ENCODE measurements at regions not wholly inside any gene's neighbourhood (a gene's known extent, or its start where the extent isn't known, plus 50 kb on each side); places are given as distances from the start of the nearest gene placed in this dataset.

GRCh38 chr4:12137575-12137974 is 708.9 kb upstream of the HS3ST1 start:
- dilution Hi-C loops (cut with MboI; ENCODE audit: extremely low pct_ligation_motif_present, low sequenced_read_pairs): no loop called here
- no peaks in the 10 kb centered on the region for H3K4me1 ChIP-seq (ENCODE audit: control insufficient read depth, extremely low read depth, insufficient read depth, low read length)
- no peak overlapping the region for H3K4me2 ChIP-seq (ENCODE audit: control insufficient read depth, extremely low read depth, insufficient read depth, low read depth, low read length)
- no peak for TF ChIP-seq CTCF (optimal IDR thresholded peaks at IDR 0.05 in 1 of 3, IDR thresholded peaks at IDR 0.05 in 1 of 3, conservative IDR thresholded peaks at IDR 0.05 in 1 of 3; ENCODE audit: extremely low read depth in 1 of 3, insufficient read depth in 2 of 3, low read length in 3 of 3)
- FAIRE-seq: no peak
- H4K20me1 ChIP-seq (ENCODE audit: control insufficient read depth, extremely low read depth, insufficient read depth, low read length): no peaks in the 10 kb centered on the region
- H3K36me3 ChIP-seq (ENCODE audit: control insufficient read depth in 2 of 2, extremely low read depth in 1 of 2, insufficient read depth in 2 of 2, low read length in 2 of 2): no peaks in the 10 kb centered on the region
- no peak overlapping the region for H3K27ac ChIP-seq (ENCODE audit: control insufficient read depth, insufficient read depth, low read length)
- H3K4me3 ChIP-seq (ENCODE audit: control insufficient read depth in 2 of 3, extremely low read depth in 1 of 3, insufficient read depth in 2 of 3, low read depth in 1 of 3, low read length in 3 of 3): no peak overlapping the region
- no peaks in the 10 kb centered on the region for H3K79me2 ChIP-seq (ENCODE audit: control insufficient read depth, insufficient read depth, low read length)
- DNase-seq (ENCODE audit: low read depth, low spot score): no peak
- H3K9me1 ChIP-seq (ENCODE audit: control insufficient read depth, extremely low read depth, insufficient read depth, low read length): no peaks in the 10 kb centered on the region
- H3K9ac ChIP-seq (ENCODE audit: control insufficient read depth, extremely low read depth, insufficient read depth, low read length): no peak overlapping the region
- H3K9me3 ChIP-seq (ENCODE audit: control insufficient read depth, low read depth, low read length): no peaks in the 10 kb centered on the region
- H2AFZ ChIP-seq (ENCODE audit: control insufficient read depth, low read length): no peak overlapping the region
- H3K27me3 ChIP-seq (ENCODE audit: control insufficient read depth, extremely low read depth, insufficient read depth, low read length): no peaks in the 10 kb centered on the region

GRCh38 chr4:12126474-12126873 is 697.8 kb upstream of the HS3ST1 start:
- FAIRE-seq (no peak), DNase-seq (ENCODE audit: low read depth, low spot score) (no peak)
- no peaks in the 10 kb centered on the region for H3K36me3 ChIP-seq (ENCODE audit: control insufficient read depth in 2 of 2, extremely low read depth in 1 of 2, insufficient read depth in 2 of 2, low read length in 2 of 2)
- dilution Hi-C loops (cut with MboI; ENCODE audit: extremely low pct_ligation_motif_present, low sequenced_read_pairs): no loop called here
- H3K27ac ChIP-seq (ENCODE audit: control insufficient read depth, insufficient read depth, low read length): no peak overlapping the region
- no peaks in the 10 kb centered on the region for H3K27me3 ChIP-seq (ENCODE audit: control insufficient read depth, extremely low read depth, insufficient read depth, low read length)
- no peaks in the 10 kb centered on the region for H3K4me1 ChIP-seq (ENCODE audit: control insufficient read depth, extremely low read depth, insufficient read depth, low read length)
- TF ChIP-seq EZH2 (IDR thresholded peaks at IDR 0.05; ENCODE audit: low read length): no peak
- TF ChIP-seq CTCF (optimal IDR thresholded peaks at IDR 0.05 in 1 of 3, IDR thresholded peaks at IDR 0.05 in 1 of 3, conservative IDR thresholded peaks at IDR 0.05 in 1 of 3; ENCODE audit: extremely low read depth in 1 of 3, insufficient read depth in 2 of 3, low read length in 3 of 3): no peak
- peaks cover 3% of the 10 kb centered on the region for H3K9me3 ChIP-seq (ENCODE audit: control insufficient read depth, low read depth, low read length)
- H4K20me1 ChIP-seq (ENCODE audit: control insufficient read depth, extremely low read depth, insufficient read depth, low read length): no peaks in the 10 kb centered on the region
- H3K79me2 ChIP-seq (ENCODE audit: control insufficient read depth, insufficient read depth, low read length): no peaks in the 10 kb centered on the region
- no peak overlapping the region for H3K4me2 ChIP-seq (ENCODE audit: control insufficient read depth, extremely low read depth, insufficient read depth, low read depth, low read length)
- H3K9me1 ChIP-seq (ENCODE audit: control insufficient read depth, extremely low read depth, insufficient read depth, low read length): no peaks in the 10 kb centered on the region
- H3K4me3 ChIP-seq (ENCODE audit: control insufficient read depth in 2 of 3, extremely low read depth in 1 of 3, insufficient read depth in 2 of 3, low read depth in 1 of 3, low read length in 3 of 3): no peak overlapping the region
- no peak overlapping the region for H3K9ac ChIP-seq (ENCODE audit: control insufficient read depth, extremely low read depth, insufficient read depth, low read length)
- no peak overlapping the region for H2AFZ ChIP-seq (ENCODE audit: control insufficient read depth, low read length)

Data from keratinocyte (primary cell).